NCI-H1048 (cell line): ENCODE measurements at regions not wholly inside any gene's neighbourhood (a gene's known extent, or its start where the extent isn't known, plus 50 kb on each side); places are given as distances from the start of the nearest gene placed in this dataset.

ENCODE experiments used
- DNase-seq: peaks from one replicate; lab custom pipeline; 2025; lab: John Stamatoyannopoulos, UW

DNA sequence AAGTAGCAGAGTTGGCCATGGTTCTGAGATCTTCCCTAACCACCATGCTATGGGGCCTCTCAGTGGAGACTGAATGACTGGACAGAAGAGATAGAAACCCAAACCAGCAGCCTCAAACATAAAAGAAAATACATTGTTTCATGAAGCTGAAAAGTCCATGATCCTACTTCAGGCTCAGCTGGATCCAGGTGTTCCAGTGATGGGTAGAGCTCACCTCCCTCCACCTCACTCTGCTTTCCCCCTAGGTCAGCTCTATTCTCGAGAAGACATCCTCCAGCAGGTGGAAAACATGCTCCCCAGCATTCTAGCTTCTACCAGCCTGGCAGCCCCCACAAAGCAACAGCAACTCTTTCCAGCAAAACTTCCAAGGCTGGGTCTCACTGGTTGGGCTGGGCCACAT lies 132.1 kb downstream of the OAT start:
- no peak for DNase-seq

DNA sequence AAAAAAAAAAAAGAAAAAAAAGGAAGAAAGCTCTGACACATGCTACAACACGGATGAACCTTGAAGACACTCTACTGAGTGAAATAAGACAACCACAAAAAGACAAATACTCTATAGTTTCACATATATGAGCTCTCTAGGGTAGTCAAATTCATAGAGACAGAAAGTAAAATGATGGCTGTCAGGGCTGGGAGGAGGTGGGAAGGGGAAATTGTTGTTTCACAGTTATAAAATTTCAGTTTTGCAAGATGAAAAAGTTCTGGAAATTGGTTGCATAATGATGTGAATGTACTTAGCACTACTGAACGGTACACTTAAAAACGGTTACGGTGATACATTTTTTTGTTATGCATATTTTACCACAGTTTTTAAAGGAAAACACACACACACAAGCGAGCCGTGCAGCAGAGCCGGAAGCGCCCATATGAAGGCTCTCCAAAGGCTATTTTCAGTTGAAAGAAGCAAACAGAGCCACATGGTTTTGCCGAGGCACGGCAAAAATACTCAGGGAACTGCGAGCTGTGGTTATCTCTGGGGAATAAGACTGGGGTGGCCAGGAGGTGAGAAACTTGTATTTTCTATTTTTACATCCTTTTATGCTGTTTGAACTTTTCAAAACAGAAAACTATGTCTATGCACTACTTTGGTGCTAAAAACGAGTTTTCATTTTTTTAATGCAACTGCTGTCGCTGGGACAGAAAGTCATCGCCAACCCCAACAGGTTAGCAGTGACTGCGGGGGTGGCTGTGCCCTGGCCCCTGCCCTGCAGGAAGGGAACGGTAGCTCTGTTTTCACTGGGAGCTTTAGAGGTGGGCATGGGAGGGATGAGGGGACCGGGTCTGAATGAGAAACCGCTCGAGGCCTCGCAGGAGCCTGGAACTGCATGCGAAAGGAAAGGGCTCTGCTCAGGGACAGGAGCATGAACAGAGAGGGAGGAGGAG lies 132.9 kb downstream of the OAT start:
- DNase-seq, result no peak

- DNase-seq, result no peak
These were observed 134.8 kb downstream of the OAT start for GRCh38 chr10:124283949-124284250.

GRCh38 chr10:124283215-124283948 lies 135.3 kb downstream of the OAT start:
- DNase-seq, result no peak

GRCh38 chr10:124282326-124282725 lies 136.4 kb downstream of the OAT start:
- DNase-seq, result no peak

- no peak for DNase-seq
These were observed 137.1 kb downstream of the OAT start for GRCh38 chr10:124281666-124282065.

DNA sequence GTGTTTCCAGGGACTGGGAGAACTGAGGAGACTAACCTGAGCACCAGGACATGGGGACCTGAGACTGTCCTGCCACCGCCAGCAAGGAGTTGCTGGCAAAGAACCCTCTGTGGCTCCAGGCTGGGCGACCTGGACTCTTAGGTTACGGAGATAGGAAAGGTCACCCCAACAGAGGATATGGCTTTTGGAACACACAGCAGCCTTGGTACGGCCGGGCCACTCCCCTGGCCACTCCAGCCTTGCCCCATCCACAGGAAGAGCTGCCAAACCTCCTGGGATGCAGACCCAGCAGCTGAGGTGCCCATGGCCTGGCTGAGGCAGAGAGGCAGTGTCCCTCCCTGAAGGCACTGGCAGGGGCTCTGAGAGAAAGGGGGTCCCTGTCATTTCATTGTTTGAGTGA lies 137.8 kb downstream of the OAT start:
- no peak for DNase-seq

DNA sequence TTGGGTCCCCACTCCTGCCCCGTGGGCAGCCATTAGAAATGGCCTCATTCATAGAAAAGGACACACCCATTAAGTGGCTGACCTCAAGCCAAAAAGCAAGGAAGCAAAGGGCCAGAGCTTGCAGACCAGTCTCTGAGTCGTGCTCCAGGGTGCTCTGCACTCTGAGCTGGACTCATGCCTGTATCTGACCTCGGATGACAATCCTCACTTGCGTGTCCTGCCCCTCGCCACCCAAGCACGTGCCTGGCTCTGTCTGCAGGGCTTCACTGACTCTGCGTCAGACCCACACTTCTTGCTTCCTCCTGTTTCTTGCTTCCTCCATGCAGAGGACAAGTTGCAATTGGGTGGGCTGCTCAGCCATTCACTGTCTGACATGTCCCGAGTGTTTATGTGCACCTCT lies 138.8 kb downstream of the OAT start:
- no peak for DNase-seq

DNA sequence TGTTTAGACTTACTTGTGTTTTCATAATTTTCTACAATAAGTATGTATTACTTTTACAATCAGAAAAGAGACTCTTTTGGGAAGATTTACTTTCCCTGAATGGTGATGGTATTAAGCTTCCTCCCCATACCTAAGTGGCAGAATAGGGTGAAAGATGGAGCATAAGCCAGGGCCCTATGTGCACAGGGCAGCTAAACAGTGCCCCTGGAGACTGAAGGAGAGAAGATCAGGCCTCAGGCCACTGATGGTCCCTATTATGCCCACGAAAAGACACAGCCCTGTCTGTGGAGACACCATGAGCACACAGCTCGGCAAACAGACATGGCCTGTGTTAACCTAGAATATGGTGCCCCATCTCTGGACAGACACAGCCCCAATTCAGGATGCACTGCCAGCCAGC lies 139.4 kb downstream of the OAT start:
- no peak for DNase-seq

DNA sequence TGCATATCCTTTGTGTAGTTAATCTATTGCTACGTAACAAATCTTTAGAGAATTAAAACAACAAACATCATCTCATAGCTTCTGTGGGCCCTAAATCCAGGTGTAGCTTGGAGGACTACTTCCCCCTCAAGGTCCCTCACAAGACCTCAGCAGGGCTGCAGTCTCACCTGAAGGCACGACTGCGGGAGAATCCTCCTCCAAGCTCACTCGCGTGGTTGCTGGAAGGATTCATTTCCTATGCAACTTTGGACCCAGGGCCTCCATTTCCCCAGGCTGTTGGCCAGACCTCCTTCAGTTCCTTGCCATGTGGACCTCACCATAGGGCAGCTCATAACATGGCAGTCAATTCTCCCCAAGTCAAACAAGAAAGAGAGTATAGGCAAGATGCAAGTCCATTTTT lies 140.4 kb downstream of the OAT start:
- no peak for DNase-seq

GRCh38 chr10:124273141-124273540 lies 145.6 kb downstream of the OAT start:
- DNase-seq, result no peak

- no peak for DNase-seq
These were observed 147.0 kb downstream of the OAT start for GRCh38 chr10:124271676-124272075.

GRCh38 chr10:124270530-124271327 lies 148.0 kb downstream of the OAT start:
- DNase-seq, result no peak

DNA sequence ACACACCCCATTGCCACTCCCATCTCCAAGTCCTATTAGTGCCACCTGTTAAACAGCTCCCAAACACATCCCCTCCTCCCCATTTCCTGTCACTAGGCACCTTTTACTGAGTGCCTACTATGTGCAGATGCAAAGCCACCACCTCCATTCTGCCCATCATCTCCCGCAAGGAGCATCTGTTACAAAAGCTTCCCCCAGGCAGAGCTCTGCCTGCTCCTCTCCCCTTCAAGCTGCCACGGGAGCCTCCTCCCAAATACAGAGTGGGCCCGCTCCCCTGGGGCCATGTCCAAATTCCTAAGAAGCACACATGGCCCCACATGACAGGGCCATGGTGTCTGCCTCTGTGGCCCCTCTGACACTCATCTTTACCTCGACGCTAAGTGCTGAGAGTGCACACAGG lies 149.7 kb downstream of the OAT start:
- no peak for DNase-seq

DNA sequence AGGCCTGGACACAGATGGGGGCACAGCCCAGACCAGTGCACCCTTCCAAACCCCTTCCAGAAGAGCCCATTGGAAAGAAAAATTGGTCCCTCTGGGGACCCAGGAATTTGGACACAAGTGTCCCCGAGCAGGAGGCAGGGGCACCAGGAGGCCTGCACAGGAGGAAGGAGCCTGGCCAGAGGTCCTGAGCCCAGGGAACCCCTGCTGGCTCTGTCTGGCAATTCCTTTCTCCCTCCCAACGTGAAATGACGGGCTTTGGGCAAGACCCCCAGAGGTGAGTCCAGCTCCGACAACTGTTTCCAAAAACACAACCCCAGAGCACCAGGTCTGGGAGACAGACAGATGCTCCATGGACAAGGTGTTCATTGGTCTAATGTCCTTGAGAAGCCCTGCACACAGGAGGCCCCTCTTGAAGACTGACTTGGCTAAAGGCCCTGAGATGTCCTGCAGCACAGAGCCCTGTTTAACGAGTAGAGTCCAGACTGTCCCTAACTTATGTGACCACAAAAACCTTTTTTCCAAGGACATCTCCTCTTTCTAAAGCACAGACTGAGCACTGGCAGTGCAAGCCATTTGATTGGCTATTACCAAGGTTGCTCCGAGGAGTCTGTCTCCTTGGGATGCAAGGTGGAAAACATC lies 150.7 kb downstream of the OAT start:
- DNase-seq, result no peak

GRCh38 chr10:124267231-124267885 lies 151.4 kb downstream of the OAT start:
- no peak for DNase-seq

- DNase-seq, result no peak
These were observed 152.1 kb downstream of the OAT start for GRCh38 chr10:124266468-124267230.

- DNase-seq, result no peak
These were observed 152.8 kb downstream of the OAT start for GRCh38 chr10:124265776-124266467.

DNA sequence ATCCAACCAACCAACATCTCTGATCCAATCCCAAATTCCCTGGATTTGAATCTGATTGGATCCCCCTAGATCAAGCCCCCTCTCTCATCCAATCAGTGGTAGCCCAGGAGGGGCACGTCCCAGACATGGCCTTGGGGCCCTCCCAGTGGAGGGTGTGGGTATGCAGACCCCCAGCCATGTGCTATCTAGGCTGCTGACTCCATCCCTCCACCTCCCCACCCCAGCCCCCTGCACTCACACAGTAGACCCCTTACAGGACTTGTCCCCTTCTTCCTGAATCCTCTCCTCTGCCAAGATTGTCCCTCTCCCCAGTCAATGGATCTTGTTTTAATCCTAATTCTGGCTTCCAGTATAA lies 153.4 kb downstream of the OAT start:
- no peak for DNase-seq

- no peak for DNase-seq
These were observed 153.9 kb downstream of the OAT start for GRCh38 chr10:124264711-124265390.
